ENCODE measurements at regions not wholly inside any gene's neighbourhood (a gene's known extent, or its start where the extent isn't known, plus 50 kb on each side); places are given as distances from the start of the nearest gene placed in this dataset.
"Not testable (repeated sequence)": the region's sequence is repeated elsewhere in the genome, so short reads cannot be mapped to it uniquely, and the experiment has no call there.

GRCh38 chr9:32010322-32010721, 374.1 kb upstream of the ACO1 start:
- DNase-seq, result no peak

DNA sequence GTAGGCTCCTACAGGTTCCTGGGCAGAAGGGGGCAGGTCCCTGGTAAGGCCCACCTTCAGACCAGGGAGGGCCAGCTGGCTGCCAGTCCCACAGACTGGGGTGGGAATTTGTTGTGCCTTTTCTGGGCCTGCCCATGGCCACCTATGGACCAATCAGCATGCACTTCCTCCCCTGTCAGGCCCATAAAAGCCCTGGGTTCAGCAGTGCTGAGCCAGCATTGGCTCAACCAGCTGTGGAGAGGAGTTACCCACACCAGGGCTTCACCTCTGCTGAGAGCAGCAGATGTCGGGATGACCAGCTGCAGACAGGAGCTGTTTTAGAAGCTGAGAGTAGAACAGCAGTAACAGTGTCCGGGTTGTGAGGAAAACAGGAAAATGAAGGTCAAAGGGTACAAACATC, 373.4 kb upstream of the ACO1 start:
- no peak for DNase-seq

GRCh38 chr9:32015795-32016194, 368.6 kb upstream of the ACO1 start:
- DNase-seq, result no peak

GRCh38 chr9:32045513-32045912, 338.9 kb upstream of the ACO1 start:
- DNase-seq, result no peak

DNA sequence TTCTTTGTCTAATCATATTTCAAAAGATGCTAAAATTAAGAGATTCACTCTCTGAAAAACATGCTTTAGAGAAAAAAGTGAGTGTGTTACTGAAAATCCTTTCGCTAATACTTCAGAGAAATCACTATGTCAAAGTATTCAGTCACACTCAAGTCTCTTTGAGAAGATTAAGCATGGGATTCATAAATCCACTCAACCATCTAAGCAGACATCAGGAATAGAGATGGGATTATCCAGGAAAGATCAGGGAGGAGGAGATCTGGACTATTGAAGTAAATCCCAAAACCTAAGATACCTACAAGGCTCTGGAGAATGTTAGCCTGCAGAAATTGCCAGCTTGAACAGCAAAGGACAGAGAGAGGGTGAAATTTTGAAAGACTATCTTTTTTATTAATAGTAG, 317.2 kb upstream of the ACO1 start:
- DNase-seq, result no peak

DNA sequence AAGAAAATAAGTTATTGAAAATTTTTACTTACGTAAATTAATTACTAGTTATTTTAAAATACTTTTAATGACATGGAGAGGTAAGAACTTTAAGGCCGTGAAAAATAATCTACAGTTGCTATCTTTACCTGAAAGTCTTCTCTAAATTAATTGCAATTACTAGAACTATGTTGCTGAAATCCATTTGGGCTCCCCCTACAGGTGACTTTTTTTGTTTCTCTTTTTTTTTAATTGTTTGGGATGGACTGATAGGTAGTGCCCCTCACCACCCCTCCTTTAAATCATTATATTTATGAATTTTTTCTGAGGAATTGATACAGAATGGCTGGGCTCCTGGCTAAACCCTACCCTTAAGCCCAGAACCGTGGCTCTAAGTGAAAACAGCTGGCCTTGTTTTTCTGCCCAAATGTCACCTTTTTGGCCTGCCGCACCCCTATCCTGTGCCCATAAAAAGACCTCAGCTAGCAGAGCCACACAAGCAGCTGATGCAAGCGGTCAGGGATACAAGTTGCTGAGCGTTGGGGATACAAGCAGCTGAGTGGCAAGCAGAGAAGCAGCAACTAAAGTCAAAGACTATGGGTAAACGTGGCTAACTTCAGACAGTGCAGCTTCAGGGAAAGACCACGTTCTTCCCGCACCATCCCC, 315.2 kb upstream of the ACO1 start:
- no peak for DNase-seq

DNA sequence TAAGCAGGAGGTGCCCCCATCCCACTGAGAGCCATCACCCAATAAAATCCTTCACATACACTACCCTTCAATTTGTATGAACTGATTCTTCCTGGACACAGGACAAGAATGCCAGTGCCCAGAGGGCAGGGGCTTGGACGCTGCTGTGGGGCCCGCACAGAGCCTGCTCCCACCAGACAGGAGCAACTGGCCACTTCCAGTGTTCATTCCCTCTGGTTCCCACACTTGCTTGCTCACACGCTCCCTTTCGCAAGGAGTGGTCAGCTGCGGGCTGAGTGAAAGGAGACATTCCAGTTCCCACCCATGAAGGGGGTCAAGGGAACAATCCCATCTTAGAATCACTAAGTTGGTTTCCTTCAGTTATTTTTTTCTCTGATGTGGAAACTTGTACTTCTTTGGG, 314.5 kb upstream of the ACO1 start:
- DNase-seq, result no peak

- DNase-seq, result no peak
These were observed 311.9 kb upstream of the ACO1 start for GRCh38 chr9:32072570-32072969.

DNA sequence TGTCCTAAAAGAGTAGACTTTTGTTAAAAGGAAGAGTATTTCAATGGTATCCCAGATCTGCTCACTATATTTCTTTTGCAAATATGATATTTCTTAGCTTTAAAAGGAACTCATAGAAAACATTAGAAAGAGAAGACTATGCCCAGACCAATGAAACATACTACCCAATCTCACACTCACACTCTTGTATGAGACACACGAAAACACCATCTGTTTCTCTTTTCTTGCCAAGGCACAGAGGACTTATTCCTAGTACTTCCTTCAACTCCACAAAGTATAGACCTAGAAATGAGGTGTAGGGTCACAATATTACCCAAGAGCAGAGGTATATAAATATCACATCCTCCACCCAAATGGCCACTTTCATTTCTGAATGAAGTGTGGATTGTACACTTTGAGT, 292.4 kb upstream of the ACO1 start:
- no peak for DNase-seq

- DNase-seq, result no peak
These were observed 267.2 kb upstream of the ACO1 start for GRCh38 chr9:32117291-32117690.

GRCh38 chr9:32128546-32128945, 255.9 kb upstream of the ACO1 start:
- DNase-seq, result no peak

- not testable (repeated sequence) for DNase-seq
These were observed 253.7 kb upstream of the ACO1 start for GRCh38 chr9:32130709-32131108.

DNA sequence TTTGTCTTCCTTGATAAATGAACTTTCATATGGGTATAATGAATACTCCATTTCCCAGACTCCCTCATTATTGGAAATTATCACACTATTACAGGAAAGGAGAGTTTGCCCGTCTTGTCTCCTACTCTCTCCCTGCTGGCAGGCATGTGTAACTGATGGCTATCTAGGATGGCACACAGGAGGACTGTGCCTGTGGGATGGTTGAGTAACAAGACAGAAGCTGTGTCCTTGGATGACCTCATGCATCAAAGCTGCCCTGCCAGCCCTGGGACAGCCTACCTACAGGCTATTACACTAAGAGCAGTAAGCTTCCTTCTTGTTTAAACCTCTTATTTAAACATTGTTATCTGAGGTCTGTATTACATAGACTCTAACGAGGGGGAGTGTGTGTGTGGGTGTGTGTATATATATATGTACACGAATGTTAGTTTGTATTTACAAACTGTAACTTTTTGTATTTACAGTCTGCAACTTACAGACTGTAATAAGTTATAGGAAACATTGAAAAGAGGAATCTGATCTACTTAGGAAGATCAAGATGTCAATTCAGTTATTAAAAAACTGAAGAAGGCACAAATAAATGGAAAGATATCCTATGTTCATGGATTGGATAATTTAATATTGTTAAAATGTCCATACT, 247.6 kb upstream of the ACO1 start:
- DNase-seq, result no peak

DNA sequence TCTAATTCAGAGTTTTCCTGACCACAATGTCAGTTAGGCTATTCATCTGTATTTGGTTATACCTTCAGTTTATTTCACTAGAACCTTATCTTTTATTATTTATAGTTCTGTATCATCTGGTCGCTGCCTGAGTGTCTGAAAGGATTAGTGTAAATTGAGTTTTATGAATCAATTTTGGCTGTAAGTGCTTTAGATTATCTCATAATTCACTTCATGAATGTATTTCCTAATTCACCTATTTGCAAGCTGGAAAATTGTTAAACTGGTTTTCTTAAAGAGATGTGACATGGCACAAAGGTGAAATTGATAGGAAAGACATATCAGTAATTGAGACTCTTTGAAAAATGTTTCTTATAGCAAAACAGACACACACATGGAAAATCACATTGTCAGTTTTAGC, 242.4 kb upstream of the ACO1 start:
- no peak for DNase-seq

DNA sequence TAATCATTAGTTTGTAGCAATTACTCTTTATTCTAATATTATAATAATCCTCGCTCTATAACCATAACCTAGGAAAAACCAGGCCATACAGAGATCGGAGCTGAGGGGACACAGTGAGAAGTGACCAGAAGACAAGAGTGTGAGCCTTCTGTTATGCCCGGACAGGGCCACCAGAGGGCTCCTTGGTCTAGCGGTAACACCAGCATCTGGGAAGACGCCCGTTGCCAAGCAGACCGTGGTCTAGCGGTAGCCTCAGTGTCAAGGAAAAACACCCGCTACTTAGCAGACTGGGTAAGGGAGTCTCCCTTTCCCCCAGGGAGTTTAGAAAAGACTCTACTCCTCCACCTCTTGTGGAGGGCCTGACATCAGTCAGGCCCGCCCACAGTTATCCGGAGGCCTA, 235.9 kb upstream of the ACO1 start:
- not testable (repeated sequence) for DNase-seq

GRCh38 chr9:32161209-32161608, 223.2 kb upstream of the ACO1 start:
- no peak for DNase-seq

GRCh38 chr9:32161720-32162119, 222.7 kb upstream of the ACO1 start:
- DNase-seq, result no peak

DNA sequence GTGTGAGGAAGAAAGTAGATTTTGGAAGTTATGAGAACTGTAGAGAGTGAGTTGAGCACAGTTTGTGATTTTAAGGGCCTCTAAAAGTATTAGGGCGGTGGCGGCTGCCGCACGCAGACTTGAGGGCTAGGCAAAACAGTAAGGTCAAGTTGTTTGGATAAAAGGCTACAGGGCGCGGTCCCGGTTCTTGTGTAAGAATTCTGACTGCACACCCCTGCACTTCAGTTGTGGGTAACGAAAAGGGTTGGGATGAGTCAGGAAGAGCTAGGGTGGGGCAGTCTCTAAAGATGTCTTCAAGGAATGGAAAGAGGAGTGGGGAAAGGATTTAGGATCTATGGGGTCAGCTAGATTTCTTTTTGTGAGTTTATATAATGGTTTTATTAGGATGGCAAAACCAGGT, 218.1 kb upstream of the ACO1 start:
- DNase-seq, result not testable (repeated sequence)

GRCh38 chr9:32171339-32171738, 213.1 kb upstream of the ACO1 start:
- no peak for DNase-seq

DNA sequence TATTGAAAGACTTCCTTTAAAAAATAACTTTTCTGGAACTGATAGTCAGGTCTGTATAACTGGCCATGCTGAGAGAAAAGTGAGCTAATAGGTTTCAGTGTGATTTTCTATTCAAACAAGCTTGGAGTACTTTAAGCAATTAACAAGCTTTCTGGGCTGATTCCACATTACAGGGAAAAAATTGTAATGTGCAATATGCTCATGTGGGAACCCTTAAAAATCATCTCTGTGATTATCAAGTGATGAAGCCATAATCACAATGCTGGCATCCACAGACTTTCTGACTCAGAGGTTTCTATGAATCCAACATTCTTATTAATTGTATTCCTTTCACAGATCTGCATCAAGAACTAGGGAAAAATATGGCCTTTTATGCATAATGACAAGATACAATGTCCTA, 212.2 kb upstream of the ACO1 start:
- DNase-seq, result no peak

DNA sequence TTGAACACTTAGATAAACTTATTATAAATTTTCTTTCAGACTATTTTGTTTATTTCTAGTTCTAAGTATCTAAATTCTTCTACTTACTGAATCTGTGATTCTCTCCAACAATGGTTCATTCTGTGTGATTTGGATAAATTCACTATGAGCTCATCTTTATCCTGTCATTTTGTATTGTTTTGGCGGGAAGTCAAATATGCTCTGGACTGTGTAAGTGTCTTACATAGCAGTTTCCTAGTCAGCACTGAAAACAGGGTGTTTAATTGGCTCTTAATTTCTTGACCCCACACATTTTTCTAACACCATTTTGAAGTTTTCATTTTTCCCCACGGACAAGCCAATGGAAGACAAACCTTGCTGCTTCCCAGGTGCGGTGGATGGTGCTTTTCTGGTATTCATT, 207.0 kb upstream of the ACO1 start:
- no peak for DNase-seq

- no peak for DNase-seq
These were observed 203.8 kb upstream of the ACO1 start for GRCh38 chr9:32180597-32180996.

GRCh38 chr9:32200241-32200640, 184.2 kb upstream of the ACO1 start:
- DNase-seq, result no peak

- no peak for DNase-seq
These were observed 183.5 kb upstream of the ACO1 start for GRCh38 chr9:32200896-32201295.

GRCh38 chr9:32209164-32209563, 175.3 kb upstream of the ACO1 start:
- not testable (repeated sequence) for DNase-seq

Measured in retina (tissue), 1 donor.